ENCODE measurements at regions not wholly inside any gene's neighbourhood (a gene's known extent, or its start where the extent isn't known, plus 50 kb on each side); places are given as distances from the start of the nearest gene placed in this dataset.

- Histone ChIP-seq H3K27ac (no peak overlapping the region), H3K36me3 (no peaks in the 10 kb centered on the region), H3K9me3 (no peaks in the 10 kb centered on the region), H3K4me1 (no peaks in the 10 kb centered on the region), H3K27me3 (no peaks in the 10 kb centered on the region), H3K4me3 (no peak overlapping the region)
- intact Hi-C loops (cut with DNase I; ENCODE audit: low total_unique reads): no loop called here
- TF ChIP-seq CTCF (IDR thresholded peaks at IDR 0.05) (no peak), POLR2A (IDR thresholded peaks at IDR 0.05) (no peak)
- DNase-seq: no peak
Observed at GRCh38 chrX:16496175-16496574, 153.8 kb upstream of the S100G start.

GRCh38 chrX:16511796-16512776, 137.9 kb upstream of the S100G start:
- intact Hi-C loops (cut with DNase I; ENCODE audit: low total_unique reads): no loop called here
- Histone ChIP-seq H3K9me3 (no peaks in the 10 kb centered on the region), H3K27me3 (no peaks in the 10 kb centered on the region), H3K4me3 (no peak overlapping the region), H3K36me3 (no peaks in the 10 kb centered on the region), H3K4me1 (no peaks in the 10 kb centered on the region), H3K27ac (no peak overlapping the region)
- no peak for DNase-seq
- TF ChIP-seq POLR2A (IDR thresholded peaks at IDR 0.05) (no peak), CTCF (IDR thresholded peaks at IDR 0.05) (no peak)

- Histone ChIP-seq H3K36me3 (no peaks in the 10 kb centered on the region), H3K27me3 (no peaks in the 10 kb centered on the region), H3K27ac (no peak overlapping the region), H3K9me3 (no peaks in the 10 kb centered on the region), H3K4me3 (no peak overlapping the region), H3K4me1 (no peaks in the 10 kb centered on the region)
- no peak for TF ChIP-seq POLR2A (IDR thresholded peaks at IDR 0.05)
- TF ChIP-seq CTCF (IDR thresholded peaks at IDR 0.05): no peak
- intact Hi-C loops (cut with DNase I; ENCODE audit: low total_unique reads): no loop called here
- DNase-seq: no peak
Observed at GRCh38 chrX:16516232-16516876, 133.6 kb upstream of the S100G start.

GRCh38 chrX:16517039-16517605, 132.8 kb upstream of the S100G start:
- no peaks in the 10 kb centered on the region for H3K9me3 ChIP-seq
- DNase-seq: no peak
- H3K4me3 ChIP-seq: no peak overlapping the region
- H3K27ac ChIP-seq: no peak overlapping the region
- intact Hi-C loops (cut with DNase I; ENCODE audit: low total_unique reads): no loop called here
- TF ChIP-seq POLR2A (IDR thresholded peaks at IDR 0.05): no peak
- TF ChIP-seq CTCF (IDR thresholded peaks at IDR 0.05): no peak
- no peaks in the 10 kb centered on the region for H3K27me3 ChIP-seq
- H3K36me3 ChIP-seq: no peaks in the 10 kb centered on the region
- no peaks in the 10 kb centered on the region for H3K4me1 ChIP-seq

GRCh38 chrX:16518131-16518530, 131.8 kb upstream of the S100G start:
- intact Hi-C loops (cut with DNase I; ENCODE audit: low total_unique reads): no loop called here
- no peak for DNase-seq
- no peaks in the 10 kb centered on the region for H3K9me3 ChIP-seq
- H3K27ac ChIP-seq: no peak overlapping the region
- no peaks in the 10 kb centered on the region for H3K4me1 ChIP-seq
- no peak overlapping the region for H3K4me3 ChIP-seq
- H3K27me3 ChIP-seq: no peaks in the 10 kb centered on the region
- no peaks in the 10 kb centered on the region for H3K36me3 ChIP-seq
- no peak for TF ChIP-seq CTCF (IDR thresholded peaks at IDR 0.05)
- no peak for TF ChIP-seq POLR2A (IDR thresholded peaks at IDR 0.05)
